GM23248 (cell line): ENCODE measurements at regions not wholly inside any gene's neighbourhood (a gene's known extent, or its start where the extent isn't known, plus 50 kb on each side); places are given as distances from the start of the nearest gene placed in this dataset.

Source experiments
- DNase-seq: peaks from one replicate; pipeline ENCODE4 v3.0.0-alpha.2; 2015
- H2AFZ ChIP-seq: fragments of 200-600 bp; sonication (generic); 2 replicates; pipeline ENCODE4 v1.6.1; 2016; ENCODE audit warnings: antibody characterized with exemption
- H3F3A ChIP-seq: fragments of 200-600 bp; sonication (generic); 2 replicates; pipeline ENCODE4 v1.6.1; 2016; ENCODE audit warnings: mild to moderate bottlenecking, antibody characterized with exemption, mixed run types; ENCODE audit not compliant: insufficient read depth
- H3K27ac ChIP-seq: fragments of 200-600 bp; sonication (generic); 2 replicates; pipeline ENCODE4 v1.5.1; 2016; ENCODE audit warnings: mild to moderate bottlenecking
- H3K27me3 ChIP-seq: fragments of 200-600 bp; sonication (generic); replicated peaks from 2 replicates; pipeline ENCODE4 v1.6.1; 2016; ENCODE audit warnings: mild to moderate bottlenecking; ENCODE audit not compliant: insufficient read depth
- H3K36me3 ChIP-seq: fragments of 200-600 bp; sonication (generic); 2 replicates; pipeline ENCODE4 v1.6.1; 2016; ENCODE audit warnings: low read depth, mild to moderate bottlenecking
- H3K4me1 ChIP-seq: fragments of 200-600 bp; sonication (generic); 2 replicates; pipeline ENCODE4 v1.6.1; 2016; ENCODE audit warnings: mild to moderate bottlenecking; ENCODE audit not compliant: insufficient read depth
- H3K4me2 ChIP-seq: fragments of 200-600 bp; sonication (generic); one replicate; pipeline ENCODE4 v1.6.1; 2016; ENCODE audit warnings: mild to moderate bottlenecking; ENCODE audit not compliant: unreplicated experiment
- H3K4me3 ChIP-seq: fragments of 200-600 bp; sonication (generic); 2 replicates; pipeline ENCODE4 v1.5.1; 2016; ENCODE audit warnings: mild to moderate bottlenecking
- H3K79me2 ChIP-seq: fragments of 200-600 bp; sonication (generic); 2 replicates; pipeline ENCODE4 v1.6.1; 2016; ENCODE audit warnings: mild to moderate bottlenecking; ENCODE audit not compliant: insufficient read depth
- H3K9ac ChIP-seq: fragments of 200-600 bp; sonication (generic); 2 replicates; pipeline ENCODE4 v1.6.1; 2016; ENCODE audit warnings: mild to moderate bottlenecking
- H3K9me2 ChIP-seq: fragments of 200-600 bp; sonication (generic); 2 replicates; pipeline ENCODE4 v1.6.1; 2016; ENCODE audit warnings: mixed run types, mild to moderate bottlenecking, moderate library complexity; ENCODE audit not compliant: insufficient read depth
- H3K9me3 ChIP-seq: fragments of 200-600 bp; sonication (generic); one replicate; pipeline ENCODE4 v1.6.1; 2017; ENCODE audit warnings: low read depth
- H4K20me1 ChIP-seq: fragments of 200-600 bp; sonication (generic); 2 replicates; pipeline ENCODE4 v1.6.0; 2016; ENCODE audit not compliant: insufficient read depth
- EZH2 ChIP-seq: fragments of 200-600 bp; sonication (generic); IDR thresholded peaks from 2 replicates; pipeline ENCODE4 v1.6.1; 2018; ENCODE audit warnings: antibody characterized with exemption, mild to moderate bottlenecking; ENCODE audit not compliant: insufficient read depth, poor library complexity, severe bottlenecking
- EZH2phosphoT487 ChIP-seq: fragments of 200-600 bp; sonication (generic); IDR thresholded peaks from 2 replicates; pipeline ENCODE4 v1.6.1; 2018; ENCODE audit warnings: antibody characterized with exemption, moderate library complexity, mild to moderate bottlenecking, low read depth; ENCODE audit not compliant: insufficient read depth
- WGBS, 2 experiments: methylation state at CpG; one replicate each; pipeline ENCODE4 v1.1.6; 2015 to 2017; ENCODE audit warnings: low lambda C conversion rate in 2 of 2, low coverage in 1 of 2; ENCODE audit errors: missing lambda C conversion rate in 2 of 2; 5-methylcytosine and 5-hydroxymethylcytosine counted together
- in situ Hi-C: fragments of 300-500 bp; cut with MboI; formaldehyde crosslinking; loops from 2 replicates; pipeline ENCODE4 v1.15.0; 2020

GRCh38 chr3:9310043-9310442, 52.8 kb upstream of the THUMPD3 start:
- in situ Hi-C loops = loop anchor here (25.0 kb wide), 1 partner anchor 548 kb away; the partner anchor contains the start of gene OXTR
- H3K9ac ChIP-seq = no peak overlapping the region
- H3K27ac ChIP-seq = no peak overlapping the region
- H3K27me3 ChIP-seq = no peaks in the 10 kb centered on the region
- no peak for DNase-seq
- H3K9me3 ChIP-seq = no peaks in the 10 kb centered on the region
- H3K79me2 ChIP-seq = no peaks in the 10 kb centered on the region
- TF ChIP-seq EZH2 = no peak
- TF ChIP-seq EZH2phosphoT487 = no peak
- H3K4me3 ChIP-seq = no peak overlapping the region
- no peaks in the 10 kb centered on the region for H4K20me1 ChIP-seq
- no peak overlapping the region for H3K4me2 ChIP-seq
- H3K4me1 ChIP-seq = peaks cover 10% of the 10 kb centered on the region; the same call in 1 of the 2 replicates
- H3K9me2 ChIP-seq = no peaks in the 10 kb centered on the region
- no peaks in the 10 kb centered on the region for H3F3A ChIP-seq
- no peaks in the 10 kb centered on the region for H3K36me3 ChIP-seq
- WGBS, 2 experiments = 95% methylated on average over 3 of the region's 3 CpGs
- no peak overlapping the region for H2AFZ ChIP-seq

DNA sequence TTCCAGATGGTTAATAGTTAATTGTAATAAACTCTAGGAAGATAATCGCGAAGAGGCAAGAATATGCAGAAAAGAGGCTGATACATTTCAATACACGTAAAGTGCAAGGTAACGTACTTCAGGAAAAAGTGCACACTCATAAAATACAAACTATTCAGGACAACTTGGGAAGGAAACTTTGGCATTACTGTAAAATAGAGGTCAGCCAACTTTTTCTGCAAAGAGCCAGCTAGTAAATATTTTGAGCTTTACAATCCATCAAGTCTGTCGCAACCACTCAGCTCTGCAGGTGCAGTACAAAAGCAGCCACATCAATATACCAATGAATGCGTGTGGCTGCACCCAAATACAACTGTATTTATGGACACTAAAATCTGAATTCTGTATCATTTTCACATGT, 51.6 kb upstream of the THUMPD3 start:
- in situ Hi-C loops = loop anchor here (25.0 kb wide), 1 partner anchor 549 kb away; the partner anchor contains the start of gene OXTR
- Histone ChIP-seq H3K4me2 (no peak overlapping the region), H3F3A (no peaks in the 10 kb centered on the region), H4K20me1 (no peaks in the 10 kb centered on the region), H3K4me1 (peaks cover 10% of the 10 kb centered on the region; the same call in 1 of the 2 replicates), H3K27ac (no peak overlapping the region), H3K27me3 (no peaks in the 10 kb centered on the region), H2AFZ (no peak overlapping the region), H3K36me3 (no peaks in the 10 kb centered on the region), H3K4me3 (no peak overlapping the region), H3K9me3 (no peaks in the 10 kb centered on the region), H3K79me2 (no peaks in the 10 kb centered on the region), H3K9ac (no peak overlapping the region), H3K9me2 (no peaks in the 10 kb centered on the region)
- 91 to 92% methylated on average over 6 of the region's 6 CpGs for WGBS, 2 experiments
- DNase-seq = no peak
- no peak for TF ChIP-seq EZH2phosphoT487
- no peak for TF ChIP-seq EZH2
